ENCODE measurements at regions not wholly inside any gene's neighbourhood (a gene's known extent, or its start where the extent isn't known, plus 50 kb on each side); places are given as distances from the start of the nearest gene placed in this dataset.
"Not testable (repeated sequence)": the region's sequence is repeated elsewhere in the genome, so short reads cannot be mapped to it uniquely, and the experiment has no call there.

DNA sequence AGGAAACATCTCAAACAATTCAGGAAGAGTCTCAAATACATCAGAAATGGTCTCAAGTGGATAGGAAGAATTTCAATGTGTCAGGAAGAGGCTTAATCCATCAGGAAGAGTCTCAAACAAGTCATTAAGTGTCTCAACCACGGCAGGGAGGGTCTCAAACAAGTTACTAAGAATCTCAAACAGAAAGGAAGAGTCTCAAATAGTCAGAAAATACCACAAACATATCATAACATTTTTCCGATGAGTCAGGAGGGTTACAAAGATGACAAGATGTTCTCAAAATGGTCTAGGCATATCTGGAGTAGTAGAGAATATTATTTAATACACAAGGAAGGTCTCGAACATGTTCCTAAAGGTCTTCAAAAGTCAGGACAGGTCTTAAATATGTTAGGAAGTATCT, 109.3 kb upstream of the USP9X start:
- no peak overlapping the region for H3K4me3 ChIP-seq (ENCODE audit: low read depth, low read length)
- TF ChIP-seq, protein P1, sequence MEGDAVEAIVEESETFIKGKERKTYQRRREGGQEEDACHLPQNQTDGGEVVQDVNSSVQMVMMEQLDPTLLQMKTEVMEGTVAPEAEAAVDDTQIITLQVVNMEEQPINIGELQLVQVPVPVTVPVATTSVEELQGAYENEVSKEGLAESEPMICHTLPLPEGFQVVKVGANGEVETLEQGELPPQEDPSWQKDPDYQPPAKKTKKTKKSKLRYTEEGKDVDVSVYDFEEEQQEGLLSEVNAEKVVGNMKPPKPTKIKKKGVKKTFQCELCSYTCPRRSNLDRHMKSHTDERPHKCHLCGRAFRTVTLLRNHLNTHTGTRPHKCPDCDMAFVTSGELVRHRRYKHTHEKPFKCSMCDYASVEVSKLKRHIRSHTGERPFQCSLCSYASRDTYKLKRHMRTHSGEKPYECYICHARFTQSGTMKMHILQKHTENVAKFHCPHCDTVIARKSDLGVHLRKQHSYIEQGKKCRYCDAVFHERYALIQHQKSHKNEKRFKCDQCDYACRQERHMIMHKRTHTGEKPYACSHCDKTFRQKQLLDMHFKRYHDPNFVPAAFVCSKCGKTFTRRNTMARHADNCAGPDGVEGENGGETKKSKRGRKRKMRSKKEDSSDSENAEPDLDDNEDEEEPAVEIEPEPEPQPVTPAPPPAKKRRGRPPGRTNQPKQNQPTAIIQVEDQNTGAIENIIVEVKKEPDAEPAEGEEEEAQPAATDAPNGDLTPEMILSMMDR (IDR thresholded peaks at IDR 0.05; ENCODE audit: borderline replicate concordance, insufficient read depth, low read depth, low read length): no peak

DNA sequence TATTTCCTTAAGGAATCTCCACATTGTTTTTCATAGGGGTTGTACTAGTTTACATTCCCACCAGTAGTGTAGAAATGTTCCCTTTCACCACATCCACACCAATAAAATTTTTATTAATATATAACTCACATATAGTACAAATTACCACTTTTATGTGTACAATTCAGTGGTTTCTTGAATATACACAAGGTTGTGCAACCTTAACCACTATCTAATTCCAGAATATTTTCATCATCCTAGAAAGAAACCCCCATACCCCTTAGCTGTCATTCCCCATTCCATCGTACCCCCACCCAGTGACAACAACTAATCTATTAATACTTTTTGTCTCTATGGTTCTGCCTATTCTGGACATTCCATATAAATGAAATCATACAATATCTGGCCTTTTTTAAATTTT, 108.3 kb upstream of the USP9X start:
- H3K4me3 ChIP-seq (ENCODE audit: low read depth, low read length): no peak overlapping the region
- TF ChIP-seq, protein P1 (IDR thresholded peaks at IDR 0.05; ENCODE audit: borderline replicate concordance, insufficient read depth, low read depth, low read length): no peak

DNA sequence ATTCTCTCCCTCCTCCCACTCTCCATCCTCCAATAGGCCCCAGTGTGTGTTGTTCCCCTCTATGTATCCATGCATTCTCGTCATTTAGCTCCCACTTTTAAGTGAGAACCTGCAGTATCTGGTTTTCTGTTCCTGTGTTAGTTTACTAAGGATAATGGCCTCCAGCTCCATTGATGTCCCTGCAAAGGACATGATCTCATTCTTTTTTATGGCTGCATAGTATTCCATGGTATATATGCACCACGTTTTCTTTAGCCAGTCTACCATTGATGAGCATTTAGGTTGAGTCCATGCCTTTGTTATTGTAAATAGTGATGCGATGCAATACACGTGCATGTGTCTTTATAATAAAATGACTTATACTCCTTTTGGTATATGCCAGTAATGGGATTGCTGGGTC, 100.3 kb upstream of the USP9X start:
- H3K4me3 ChIP-seq (ENCODE audit: low read depth, low read length): no peak overlapping the region
- TF ChIP-seq, protein P1 (IDR thresholded peaks at IDR 0.05; ENCODE audit: borderline replicate concordance, insufficient read depth, low read depth, low read length): no peak

GRCh38 chrX:40987413-40987812, 97.8 kb upstream of the USP9X start:
- TF ChIP-seq, protein P1 (IDR thresholded peaks at IDR 0.05; ENCODE audit: borderline replicate concordance, insufficient read depth, low read depth, low read length): no peak
- no peak overlapping the region for H3K4me3 ChIP-seq (ENCODE audit: low read depth, low read length)

DNA sequence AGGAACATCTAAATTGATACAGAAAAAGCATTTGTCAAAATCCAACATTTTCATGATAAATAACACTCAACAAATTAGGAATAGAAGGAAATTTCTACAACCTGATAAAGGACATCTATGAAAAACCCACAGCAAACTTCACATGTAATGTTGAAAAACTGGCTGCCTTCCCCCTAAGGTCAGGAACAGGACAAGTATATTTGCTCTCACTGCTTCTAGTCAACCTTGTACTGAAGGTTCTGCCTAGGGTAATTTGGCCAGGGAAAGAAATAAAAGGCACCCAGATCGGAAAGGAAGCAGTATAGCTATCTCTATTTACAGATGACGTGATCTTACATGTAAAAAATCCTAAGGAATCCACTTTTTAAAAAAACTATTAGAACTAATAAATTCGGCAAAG, 97.1 kb upstream of the USP9X start:
- no peak overlapping the region for H3K4me3 ChIP-seq (ENCODE audit: low read depth, low read length)
- TF ChIP-seq, protein P1 (IDR thresholded peaks at IDR 0.05; ENCODE audit: borderline replicate concordance, insufficient read depth, low read depth, low read length): no peak

GRCh38 chrX:40993395-40993794, 91.8 kb upstream of the USP9X start:
- not testable (repeated sequence) for H3K4me3 ChIP-seq (ENCODE audit: low read depth, low read length)

DNA sequence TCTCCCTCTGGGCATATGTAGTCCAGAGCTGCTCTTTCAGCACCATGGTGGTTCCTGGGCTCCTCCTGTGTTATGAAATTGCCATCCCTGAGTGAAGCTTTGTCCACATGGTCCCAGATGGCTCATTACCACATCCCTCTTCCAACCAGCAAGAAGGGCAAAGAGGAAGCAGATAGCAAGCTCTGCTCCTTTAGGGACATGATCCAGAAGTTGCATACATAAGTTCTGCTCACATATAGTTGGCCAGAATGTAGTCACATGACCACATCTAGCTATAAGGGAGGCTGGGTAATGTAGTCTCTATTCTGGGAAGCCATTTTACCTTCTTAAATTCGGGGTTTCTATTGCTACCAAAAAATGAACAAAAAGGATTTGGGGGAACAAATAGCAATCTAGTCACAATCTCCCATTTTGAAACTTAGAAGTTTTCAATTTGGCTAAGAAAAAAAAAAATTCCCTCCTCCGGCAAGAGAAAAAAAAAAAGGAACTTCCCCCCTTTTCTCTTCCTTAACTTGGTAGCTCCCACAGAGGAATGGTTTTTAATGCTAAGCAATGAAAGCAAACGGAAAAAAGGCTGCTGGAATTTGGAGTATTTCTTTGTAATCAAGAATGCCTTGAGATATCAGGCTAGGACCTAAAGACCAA, 88.2 kb upstream of the USP9X start:
- TF ChIP-seq, protein P1 (IDR thresholded peaks at IDR 0.05; ENCODE audit: borderline replicate concordance, insufficient read depth, low read depth, low read length): no peak
- no peak overlapping the region for H3K4me3 ChIP-seq (ENCODE audit: low read depth, low read length)

DNA sequence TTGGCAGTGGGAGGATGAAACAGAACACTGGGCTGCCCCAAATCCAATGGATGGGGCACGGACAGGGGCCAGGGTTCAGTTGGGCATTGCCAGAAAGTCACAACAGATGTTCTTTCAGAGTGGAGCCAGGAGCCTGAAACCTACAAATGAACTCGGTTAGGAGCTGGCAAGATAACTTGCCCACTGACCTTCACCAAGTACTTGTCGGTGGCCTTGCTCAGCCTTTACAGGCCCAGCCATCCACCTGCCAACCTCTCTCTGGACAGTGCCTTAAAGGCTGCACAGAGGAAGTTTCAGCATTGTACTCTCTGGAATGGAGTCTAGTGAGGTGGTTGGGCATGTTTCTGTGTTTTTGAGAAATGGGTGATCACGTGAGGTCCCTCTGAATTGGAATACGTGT, 87.1 kb upstream of the USP9X start:
- TF ChIP-seq, protein P1 (IDR thresholded peaks at IDR 0.05; ENCODE audit: borderline replicate concordance, insufficient read depth, low read depth, low read length): no peak
- H3K4me3 ChIP-seq (ENCODE audit: low read depth, low read length): no peak overlapping the region

Measured in GM12875 (cell line).